D721Med (cell line): ENCODE measurements at regions not wholly inside any gene's neighbourhood (a gene's known extent, or its start where the extent isn't known, plus 50 kb on each side); places are given as distances from the start of the nearest gene placed in this dataset.
A peak's percentile ranks its signal among the peaks of the same experiment; 100 is the strongest.

Source experiments
- DNase-seq: peaks from one replicate; pipeline ENCODE4 v3.0.0; 2011; ENCODE audit warnings: low spot score; ENCODE audit not compliant: insufficient read length
- FAIRE-seq: peaks from 2 replicates; lab custom pipeline; 2011; peaks lifted over from hg19 to GRCh38; lab: Jason Lieb, UNC
- TF ChIP-seq, protein P1 (sequence below): IDR thresholded peaks from 2 replicates; pipeline ENCODE4 v1.5.1; 2012; ENCODE audit warnings: mild to moderate bottlenecking, control low read depth; ENCODE audit not compliant: insufficient read depth; ENCODE audit errors: missing control alignments

- DNase-seq (no peak), FAIRE-seq (peak; percentile 93)
- TF ChIP-seq, protein P1, sequence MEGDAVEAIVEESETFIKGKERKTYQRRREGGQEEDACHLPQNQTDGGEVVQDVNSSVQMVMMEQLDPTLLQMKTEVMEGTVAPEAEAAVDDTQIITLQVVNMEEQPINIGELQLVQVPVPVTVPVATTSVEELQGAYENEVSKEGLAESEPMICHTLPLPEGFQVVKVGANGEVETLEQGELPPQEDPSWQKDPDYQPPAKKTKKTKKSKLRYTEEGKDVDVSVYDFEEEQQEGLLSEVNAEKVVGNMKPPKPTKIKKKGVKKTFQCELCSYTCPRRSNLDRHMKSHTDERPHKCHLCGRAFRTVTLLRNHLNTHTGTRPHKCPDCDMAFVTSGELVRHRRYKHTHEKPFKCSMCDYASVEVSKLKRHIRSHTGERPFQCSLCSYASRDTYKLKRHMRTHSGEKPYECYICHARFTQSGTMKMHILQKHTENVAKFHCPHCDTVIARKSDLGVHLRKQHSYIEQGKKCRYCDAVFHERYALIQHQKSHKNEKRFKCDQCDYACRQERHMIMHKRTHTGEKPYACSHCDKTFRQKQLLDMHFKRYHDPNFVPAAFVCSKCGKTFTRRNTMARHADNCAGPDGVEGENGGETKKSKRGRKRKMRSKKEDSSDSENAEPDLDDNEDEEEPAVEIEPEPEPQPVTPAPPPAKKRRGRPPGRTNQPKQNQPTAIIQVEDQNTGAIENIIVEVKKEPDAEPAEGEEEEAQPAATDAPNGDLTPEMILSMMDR: peak; percentile 71
These were observed 69.0 kb upstream of the GRAMD2B start for GRCh38 chr5:126354012-126354857.

- no peak for FAIRE-seq
- TF ChIP-seq, protein P1: no peak
- DNase-seq: no peak
These were observed 68.1 kb upstream of the GRAMD2B start for GRCh38 chr5:126354858-126355731.

DNA sequence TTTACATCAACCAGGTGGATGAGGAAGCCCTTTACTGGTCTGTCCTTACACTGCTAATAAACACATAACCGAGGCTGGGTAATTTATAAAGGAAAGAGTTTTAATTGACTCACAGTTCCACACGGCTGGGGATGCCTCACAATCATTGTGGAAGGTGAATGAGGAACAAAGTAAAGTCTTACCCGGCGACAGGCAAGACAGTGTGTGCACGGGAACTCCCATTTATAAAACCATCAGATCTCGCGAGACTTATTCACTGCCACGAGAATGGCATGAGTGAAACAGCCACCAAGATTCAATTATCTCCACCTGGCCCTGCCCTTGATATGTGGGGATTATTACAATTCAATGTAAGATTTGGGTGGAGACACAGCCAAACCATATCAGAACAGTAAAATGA is 67.3 kb upstream of the GRAMD2B start:
- DNase-seq (no peak), FAIRE-seq (no peak)
- TF ChIP-seq, protein P1: no peak

GRCh38 chr5:126357585-126358342 is 65.4 kb upstream of the GRAMD2B start:
- FAIRE-seq (no peak), DNase-seq (no peak)
- TF ChIP-seq, protein P1: no peak

- DNase-seq (no peak), FAIRE-seq (no peak)
- TF ChIP-seq, protein P1: no peak
These were observed 64.7 kb upstream of the GRAMD2B start for GRCh38 chr5:126358525-126358924.

- TF ChIP-seq, protein P1: no peak
- no peak for FAIRE-seq
These were observed 63.3 kb upstream of the GRAMD2B start for GRCh38 chr5:126359884-126360283.

More at GRCh38 chr5:126359884-126360283, 63.3 kb upstream of the GRAMD2B start:
- no peak for DNase-seq
